ENCODE measurements at regions not wholly inside any gene's neighbourhood (a gene's known extent, or its start where the extent isn't known, plus 50 kb on each side); places are given as distances from the start of the nearest gene placed in this dataset.

DNA sequence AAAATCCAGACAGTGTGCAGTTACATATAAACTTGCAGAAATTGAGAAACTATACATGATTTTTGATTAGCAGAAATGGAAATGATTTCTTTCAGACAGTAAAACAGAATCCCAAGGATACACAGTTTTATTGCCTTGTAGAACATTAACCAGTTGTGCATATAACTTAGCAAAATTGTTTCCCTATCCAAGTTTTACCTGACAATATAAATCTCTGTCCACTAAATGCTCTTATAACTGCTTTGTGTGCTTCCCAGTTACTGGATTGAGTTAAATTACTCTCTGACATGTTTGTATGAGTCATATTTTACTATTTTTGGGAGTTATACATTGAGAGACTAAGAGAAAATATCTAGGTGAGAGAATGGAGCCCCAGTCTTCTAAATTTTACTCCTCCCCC lies 563.4 kb downstream of the SH2D4B start:
- H3K4me1 Mint-ChIP-seq: no peaks in the 10 kb centered on the region
- Histone ChIP-seq H3K9me3 (ENCODE audit: control insufficient read depth in 1 of 2, low read length in 2 of 2) (no peaks in the 10 kb centered on the region), H3K36me3 (ENCODE audit: insufficient read depth, low read length) (no peaks in the 10 kb centered on the region), H3K27me3 (ENCODE audit: insufficient read depth, low read length) (no peaks in the 10 kb centered on the region), H3K4me3 (ENCODE audit: low read length in 2 of 2) (no peak overlapping the region), H3K27ac (ENCODE audit: low read depth, low read length) (no peak overlapping the region), H3K4me1 (ENCODE audit: insufficient read depth, low read length) (no peaks in the 10 kb centered on the region)
- intact Hi-C loops (cut with micrococcal nuclease): no loop called here
- ChIA-PET POLR2A (ENCODE audit: partially characterized antibody) (no interaction called here), CTCF (ENCODE audit: partially characterized antibody) (no interaction called here)
- DNase-seq: no peak
- H3K27me3 Mint-ChIP-seq: no peaks in the 10 kb centered on the region
- H3K36me3 Mint-ChIP-seq: no peaks in the 10 kb centered on the region
- peaks cover 0 to 2% (median 0%) of the 10 kb centered on the region in 8 donors for H3K9me3 Mint-ChIP-seq
- no peak overlapping the region for H3K27ac Mint-ChIP-seq
- H3K4me3 Mint-ChIP-seq: no peak overlapping the region

DNA sequence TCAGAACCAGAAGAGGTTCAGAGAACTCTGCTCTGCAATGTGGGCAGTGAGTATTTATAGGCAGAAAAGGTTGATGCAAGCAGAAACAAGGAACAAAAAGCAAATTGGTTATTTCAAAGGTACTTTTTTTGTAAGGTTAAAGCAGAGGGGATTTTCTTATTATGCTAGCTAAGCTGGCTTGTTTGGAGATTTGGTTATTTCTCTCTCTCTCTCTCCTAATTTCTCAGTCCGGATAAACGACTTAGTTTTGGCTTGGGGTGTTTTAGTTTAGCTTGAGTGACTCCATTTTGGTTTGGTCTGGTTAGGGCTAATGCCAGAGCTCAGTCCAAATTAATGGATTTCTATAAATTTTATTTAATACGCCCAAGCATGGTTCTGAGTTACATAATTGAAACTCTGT lies 566.8 kb downstream of the SH2D4B start:
- peaks cover 0 to 2% (median 0%) of the 10 kb centered on the region in 8 donors for H3K9me3 Mint-ChIP-seq

DNA sequence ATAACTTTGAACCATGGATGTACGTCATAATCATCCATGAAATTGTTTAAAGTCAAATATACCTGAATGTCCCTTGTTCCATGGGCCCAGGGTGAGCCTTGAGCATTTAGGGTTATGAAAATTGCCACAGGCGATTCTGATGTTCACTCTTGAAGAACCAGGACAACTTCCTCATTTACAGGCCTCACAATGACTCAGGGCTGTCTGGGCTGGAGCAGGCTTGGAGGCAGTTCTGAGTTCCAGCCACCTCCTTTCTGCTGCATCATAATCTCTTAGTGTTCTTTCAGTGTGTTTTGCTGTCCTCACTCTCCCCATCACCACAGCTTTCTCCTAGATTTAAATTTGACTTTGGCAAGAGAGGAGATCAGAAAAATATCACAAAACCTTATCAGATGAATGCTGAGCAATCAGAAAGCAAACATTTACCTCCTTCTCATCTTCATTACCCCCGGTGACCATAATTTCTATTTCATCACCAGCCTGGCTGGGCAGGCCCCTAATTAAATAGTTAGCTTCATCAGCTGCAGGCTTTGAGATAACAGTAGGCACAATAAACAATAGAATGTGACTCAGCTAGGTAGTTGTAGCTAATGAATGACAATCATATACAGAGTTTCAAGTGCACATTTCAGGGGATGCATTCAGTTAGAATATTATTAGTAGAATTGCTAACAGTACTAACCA lies 571.0 kb downstream of the SH2D4B start:
- Mint-ChIP-seq H3K27ac (no peak overlapping the region), H3K36me3 (no peaks in the 10 kb centered on the region), H3K4me3 (no peak overlapping the region), H3K9me3 (peaks cover 0 to 6% (median 0%) of the 10 kb centered on the region in 8 donors), H3K4me1 (no peaks in the 10 kb centered on the region), H3K27me3 (no peaks in the 10 kb centered on the region)
- intact Hi-C loops (cut with micrococcal nuclease): no loop called here
- Histone ChIP-seq H3K4me3 (ENCODE audit: low read length in 2 of 2) (no peak overlapping the region), H3K27me3 (ENCODE audit: insufficient read depth, low read length) (no peaks in the 10 kb centered on the region), H3K9me3 (ENCODE audit: control insufficient read depth in 1 of 2, low read length in 2 of 2) (no peaks in the 10 kb centered on the region), H3K36me3 (ENCODE audit: insufficient read depth, low read length) (no peaks in the 10 kb centered on the region), H3K4me1 (ENCODE audit: insufficient read depth, low read length) (no peaks in the 10 kb centered on the region), H3K27ac (ENCODE audit: low read depth, low read length) (no peak overlapping the region)
- POLR2A ChIA-PET (ENCODE audit: partially characterized antibody): no interaction called here
- CTCF ChIA-PET (ENCODE audit: partially characterized antibody): no interaction called here
- DNase-seq: no peak

More for the DNA sequence above, 566.8 kb downstream of the SH2D4B start:
- intact Hi-C loops (cut with micrococcal nuclease): no loop called here
- H3K36me3 ChIP-seq (ENCODE audit: insufficient read depth, low read length): no peaks in the 10 kb centered on the region
- H3K27ac ChIP-seq (ENCODE audit: low read depth, low read length): no peak overlapping the region
- no peaks in the 10 kb centered on the region for H3K4me1 Mint-ChIP-seq
- no peaks in the 10 kb centered on the region for H3K27me3 Mint-ChIP-seq
- no peak for DNase-seq
- no peaks in the 10 kb centered on the region for H3K27me3 ChIP-seq (ENCODE audit: insufficient read depth, low read length)
- no peaks in the 10 kb centered on the region for H3K4me1 ChIP-seq (ENCODE audit: insufficient read depth, low read length)
- CTCF ChIA-PET (ENCODE audit: partially characterized antibody): no interaction called here
- H3K4me3 ChIP-seq (ENCODE audit: low read length in 2 of 2): no peak overlapping the region
- no peaks in the 10 kb centered on the region for H3K9me3 ChIP-seq (ENCODE audit: control insufficient read depth in 1 of 2, low read length in 2 of 2)
- no peak overlapping the region for H3K27ac Mint-ChIP-seq
- POLR2A ChIA-PET (ENCODE audit: partially characterized antibody): no interaction called here
- no peak overlapping the region for H3K4me3 Mint-ChIP-seq
- H3K36me3 Mint-ChIP-seq: no peaks in the 10 kb centered on the region

DNA sequence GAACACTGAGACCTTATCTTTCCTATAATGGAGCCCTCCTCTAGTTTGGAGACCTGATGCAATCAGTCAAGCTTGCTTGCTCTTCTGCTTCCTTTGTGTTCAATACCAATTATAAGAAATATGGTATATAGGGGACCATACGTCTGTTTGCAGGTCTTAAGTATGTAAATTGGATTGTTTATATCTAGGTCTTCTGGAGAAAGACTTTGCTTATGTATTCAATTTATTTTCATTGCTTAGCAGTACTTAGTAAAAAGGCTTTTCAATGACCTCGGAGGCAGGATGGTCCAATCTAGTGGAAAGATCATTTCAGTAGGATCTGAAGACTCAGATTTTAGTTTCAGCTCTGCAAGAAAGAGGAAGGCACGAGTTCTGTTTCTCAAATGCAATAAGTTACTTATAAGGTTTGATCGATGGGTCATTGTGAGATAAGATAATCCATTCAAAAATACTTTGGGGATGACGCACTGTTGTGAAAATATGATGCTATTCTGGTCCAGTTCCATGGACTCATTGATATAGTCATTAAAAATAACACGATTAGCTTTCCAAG lies 571.6 kb downstream of the SH2D4B start:
- H3K4me1 ChIP-seq (ENCODE audit: insufficient read depth, low read length): no peaks in the 10 kb centered on the region
- no peaks in the 10 kb centered on the region for H3K36me3 ChIP-seq (ENCODE audit: insufficient read depth, low read length)
- Mint-ChIP-seq H3K9me3 (peaks cover 0 to 6% (median 0%) of the 10 kb centered on the region in 8 donors), H3K4me3 (no peak overlapping the region), H3K27me3 (no peaks in the 10 kb centered on the region), H3K36me3 (no peaks in the 10 kb centered on the region), H3K4me1 (no peaks in the 10 kb centered on the region), H3K27ac (no peak overlapping the region)
- ChIA-PET POLR2A (ENCODE audit: partially characterized antibody) (no interaction called here), CTCF (ENCODE audit: partially characterized antibody) (no interaction called here)
- no peak overlapping the region for H3K4me3 ChIP-seq (ENCODE audit: low read length in 2 of 2)
- no peaks in the 10 kb centered on the region for H3K27me3 ChIP-seq (ENCODE audit: insufficient read depth, low read length)
- H3K27ac ChIP-seq (ENCODE audit: low read depth, low read length): no peak overlapping the region
- DNase-seq: no peak
- intact Hi-C loops (cut with micrococcal nuclease): no loop called here
- H3K9me3 ChIP-seq (ENCODE audit: control insufficient read depth in 1 of 2, low read length in 2 of 2): no peaks in the 10 kb centered on the region

DNA sequence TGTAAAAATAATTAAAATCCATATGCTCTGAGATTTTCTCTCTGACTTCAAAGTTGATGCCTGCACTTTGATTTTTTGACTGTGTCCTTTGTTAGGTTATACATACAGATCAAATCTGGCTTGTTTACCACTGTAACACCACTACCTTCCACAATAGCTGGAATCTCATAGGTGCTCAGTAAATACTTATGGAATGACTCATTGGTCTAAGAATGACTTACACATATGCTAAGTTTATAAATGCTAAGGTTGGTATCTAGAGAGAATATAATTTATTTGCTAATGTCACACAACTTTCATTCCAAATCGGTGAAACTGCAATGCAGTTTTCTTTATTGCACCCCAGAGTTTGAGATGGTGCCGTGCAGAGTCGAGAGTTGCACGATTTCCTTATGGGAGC lies 578.5 kb downstream of the SH2D4B start:
- H3K9me3 Mint-ChIP-seq: peaks cover 0 to 4% (median under 1%) of the 10 kb centered on the region in 8 donors
- DNase-seq: no peak
- no peaks in the 10 kb centered on the region for H3K4me1 Mint-ChIP-seq
- H3K4me3 Mint-ChIP-seq: no peak overlapping the region
- intact Hi-C loops (cut with micrococcal nuclease): no loop called here
- Histone ChIP-seq H3K4me1 (ENCODE audit: insufficient read depth, low read length) (no peaks in the 10 kb centered on the region), H3K27ac (ENCODE audit: low read depth, low read length) (no peak overlapping the region), H3K27me3 (ENCODE audit: insufficient read depth, low read length) (no peaks in the 10 kb centered on the region), H3K4me3 (ENCODE audit: low read length in 2 of 2) (no peak overlapping the region), H3K36me3 (ENCODE audit: insufficient read depth, low read length) (no peaks in the 10 kb centered on the region), H3K9me3 (ENCODE audit: control insufficient read depth in 1 of 2, low read length in 2 of 2) (no peaks in the 10 kb centered on the region)
- no peaks in the 10 kb centered on the region for H3K36me3 Mint-ChIP-seq
- ChIA-PET CTCF (ENCODE audit: partially characterized antibody) (no interaction called here), POLR2A (ENCODE audit: partially characterized antibody) (no interaction called here)
- H3K27ac Mint-ChIP-seq: no peak overlapping the region
- peaks cover 0 to 4% of the 10 kb centered on the region in 2 donors for H3K27me3 Mint-ChIP-seq

DNA sequence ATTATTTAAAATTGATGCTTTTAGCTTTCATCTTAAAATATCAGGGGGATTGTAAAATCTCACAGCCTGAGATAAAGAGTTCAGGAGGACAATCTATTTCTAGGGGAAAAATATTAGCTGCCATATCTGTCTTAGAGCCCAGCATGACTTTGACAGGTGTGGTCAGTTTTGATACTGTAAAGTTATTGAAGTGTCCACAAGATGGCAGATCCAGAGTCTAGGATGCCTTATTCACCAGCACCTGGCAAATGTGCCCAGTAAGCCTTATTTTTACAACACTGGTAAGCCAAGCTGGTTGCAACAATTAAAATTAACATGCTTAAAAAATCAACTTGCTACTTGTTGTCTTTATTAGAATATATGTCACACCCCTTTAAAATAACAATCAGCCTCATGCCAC lies 579.3 kb downstream of the SH2D4B start:
- no peaks in the 10 kb centered on the region for H3K9me3 ChIP-seq (ENCODE audit: control insufficient read depth in 1 of 2, low read length in 2 of 2)
- no peaks in the 10 kb centered on the region for H3K4me1 Mint-ChIP-seq
- intact Hi-C loops (cut with micrococcal nuclease): no loop called here
- no peak overlapping the region for H3K27ac ChIP-seq (ENCODE audit: low read depth, low read length)
- H3K4me3 ChIP-seq (ENCODE audit: low read length in 2 of 2): no peak overlapping the region
- POLR2A ChIA-PET (ENCODE audit: partially characterized antibody): no interaction called here
- no peaks in the 10 kb centered on the region for H3K36me3 ChIP-seq (ENCODE audit: insufficient read depth, low read length)
- H3K27ac Mint-ChIP-seq: no peak overlapping the region
- peaks cover 0 to 4% (median 0%) of the 10 kb centered on the region in 8 donors for H3K9me3 Mint-ChIP-seq
- no peak overlapping the region for H3K4me3 Mint-ChIP-seq
- CTCF ChIA-PET (ENCODE audit: partially characterized antibody): no interaction called here
- no peaks in the 10 kb centered on the region for H3K36me3 Mint-ChIP-seq
- H3K27me3 ChIP-seq (ENCODE audit: insufficient read depth, low read length): no peaks in the 10 kb centered on the region
- no peak for DNase-seq
- H3K4me1 ChIP-seq (ENCODE audit: insufficient read depth, low read length): no peaks in the 10 kb centered on the region
- H3K27me3 Mint-ChIP-seq: peaks cover 0 to 4% of the 10 kb centered on the region in 2 donors

DNA sequence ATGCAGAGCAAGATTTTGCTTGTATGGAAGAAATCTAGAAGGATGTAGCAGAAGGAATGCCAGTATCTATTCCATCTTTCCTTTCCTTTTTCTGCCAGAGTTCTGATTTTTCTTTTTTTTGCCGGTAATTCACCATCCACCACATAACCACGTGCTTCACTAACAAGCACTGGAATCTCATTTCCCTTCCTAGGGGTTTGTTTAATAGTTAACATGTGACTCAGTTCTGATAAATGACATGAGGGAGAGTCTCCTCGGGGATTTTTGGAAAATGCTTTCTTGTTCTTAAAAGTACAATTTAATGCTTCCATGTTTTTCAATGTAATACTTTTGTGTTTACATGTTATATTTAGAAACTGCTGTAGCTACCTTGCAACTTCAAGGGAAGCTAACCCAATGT lies 590.2 kb downstream of the SH2D4B start:
- Mint-ChIP-seq H3K36me3 (no peaks in the 10 kb centered on the region), H3K9me3 (peaks cover 0 to 3% (median 0%) of the 10 kb centered on the region in 8 donors), H3K27me3 (peaks cover 0 to 2% of the 10 kb centered on the region in 2 donors), H3K4me1 (no peaks in the 10 kb centered on the region), H3K27ac (no peak overlapping the region), H3K4me3 (no peak overlapping the region)
- Histone ChIP-seq H3K4me1 (ENCODE audit: insufficient read depth, low read length) (no peaks in the 10 kb centered on the region), H3K36me3 (ENCODE audit: insufficient read depth, low read length) (no peaks in the 10 kb centered on the region), H3K4me3 (ENCODE audit: low read length in 2 of 2) (no peak overlapping the region), H3K27ac (ENCODE audit: low read depth, low read length) (no peak overlapping the region), H3K9me3 (ENCODE audit: control insufficient read depth in 1 of 2, low read length in 2 of 2) (no peaks in the 10 kb centered on the region), H3K27me3 (ENCODE audit: insufficient read depth, low read length) (no peaks in the 10 kb centered on the region)
- DNase-seq: no peak
- ChIA-PET POLR2A (ENCODE audit: partially characterized antibody) (no interaction called here), CTCF (ENCODE audit: partially characterized antibody) (interaction anchor here (0.6 kb wide), 1 partner anchor 38 kb away, joined by 3 read pairs; no protein-coding TSS in a partner anchor)
- intact Hi-C loops (cut with micrococcal nuclease): no loop called here
